CD4-positive, alpha-beta T cell treated with Interleukin-12 subunit alpha and Interleukin-12 subunit beta, for 1 hour (primary cell): ENCODE measurements at regions not wholly inside any gene's neighbourhood (a gene's known extent, or its start where the extent isn't known, plus 50 kb on each side); places are given as distances from the start of the nearest gene placed in this dataset.
"Not testable (repeated sequence)": the region's sequence is repeated elsewhere in the genome, so short reads cannot be mapped to it uniquely, and the experiment has no call there.

ENCODE experiments used
- DNase-seq: peaks from one replicate; pipeline ENCODE4 v3.0.0-alpha.2; 2020

GRCh38 chr20:47867831-47868230, 82.5 kb upstream of the SULF2 start:
- no peak for DNase-seq

- no peak for DNase-seq
These were observed 81.2 kb upstream of the SULF2 start for GRCh38 chr20:47866480-47866879.

DNA sequence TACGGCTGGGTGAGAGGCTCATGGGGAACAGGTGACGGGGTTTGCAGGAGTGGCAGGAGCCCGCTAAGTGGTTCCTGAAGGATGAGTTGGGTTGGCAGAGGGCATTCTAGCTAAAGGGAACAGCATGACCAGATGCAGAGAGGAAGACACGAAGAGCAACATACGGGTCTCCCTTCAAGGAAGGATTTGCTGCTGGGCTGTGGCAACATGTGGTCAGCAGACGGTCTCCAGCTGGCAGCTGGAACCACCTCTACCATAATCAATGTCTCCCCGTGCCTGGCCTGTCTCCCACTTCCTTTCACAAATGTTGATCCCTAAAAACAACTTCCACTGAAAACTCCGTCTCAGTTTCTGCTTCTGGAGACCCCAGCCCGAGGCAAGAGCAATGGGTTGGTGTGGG, 80.6 kb upstream of the SULF2 start:
- no peak for DNase-seq

GRCh38 chr20:47865451-47865850, 80.2 kb upstream of the SULF2 start:
- no peak for DNase-seq

- no peak for DNase-seq
These were observed 78.7 kb upstream of the SULF2 start for GRCh38 chr20:47863981-47864380.

DNA sequence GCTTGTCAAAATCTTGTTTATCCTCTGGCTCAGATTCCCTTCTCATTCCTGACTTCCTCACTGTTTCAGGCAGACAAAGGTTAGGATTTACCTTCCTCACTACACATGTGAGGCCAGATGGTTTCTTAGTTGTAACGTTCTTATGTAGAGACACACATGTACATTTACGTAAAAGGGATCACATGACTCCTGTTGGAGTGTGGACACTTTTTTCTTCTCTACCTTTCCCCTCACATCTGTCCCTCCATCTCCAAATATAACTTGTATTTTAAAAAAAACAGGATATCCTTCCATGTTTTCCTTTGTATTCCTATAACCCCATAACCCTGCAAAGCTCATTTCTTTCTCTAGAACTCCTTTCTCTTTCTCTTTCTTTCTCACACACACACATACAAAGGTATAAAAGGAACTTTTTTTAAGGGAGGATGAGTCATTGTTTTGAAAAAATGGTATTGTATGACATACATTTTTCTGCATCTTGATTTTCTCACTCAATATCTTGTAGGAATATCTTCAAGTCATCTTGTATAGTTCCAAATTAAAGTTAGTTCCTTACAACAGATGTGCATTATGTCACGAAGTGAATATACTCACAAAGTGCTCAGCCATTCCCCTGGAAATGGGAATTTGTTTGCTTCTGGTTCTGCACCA, 78.2 kb upstream of the SULF2 start:
- no peak for DNase-seq

GRCh38 chr20:47862574-47863240, 77.4 kb upstream of the SULF2 start:
- no peak for DNase-seq

- no peak for DNase-seq
These were observed 75.8 kb upstream of the SULF2 start for GRCh38 chr20:47861116-47861515.

DNA sequence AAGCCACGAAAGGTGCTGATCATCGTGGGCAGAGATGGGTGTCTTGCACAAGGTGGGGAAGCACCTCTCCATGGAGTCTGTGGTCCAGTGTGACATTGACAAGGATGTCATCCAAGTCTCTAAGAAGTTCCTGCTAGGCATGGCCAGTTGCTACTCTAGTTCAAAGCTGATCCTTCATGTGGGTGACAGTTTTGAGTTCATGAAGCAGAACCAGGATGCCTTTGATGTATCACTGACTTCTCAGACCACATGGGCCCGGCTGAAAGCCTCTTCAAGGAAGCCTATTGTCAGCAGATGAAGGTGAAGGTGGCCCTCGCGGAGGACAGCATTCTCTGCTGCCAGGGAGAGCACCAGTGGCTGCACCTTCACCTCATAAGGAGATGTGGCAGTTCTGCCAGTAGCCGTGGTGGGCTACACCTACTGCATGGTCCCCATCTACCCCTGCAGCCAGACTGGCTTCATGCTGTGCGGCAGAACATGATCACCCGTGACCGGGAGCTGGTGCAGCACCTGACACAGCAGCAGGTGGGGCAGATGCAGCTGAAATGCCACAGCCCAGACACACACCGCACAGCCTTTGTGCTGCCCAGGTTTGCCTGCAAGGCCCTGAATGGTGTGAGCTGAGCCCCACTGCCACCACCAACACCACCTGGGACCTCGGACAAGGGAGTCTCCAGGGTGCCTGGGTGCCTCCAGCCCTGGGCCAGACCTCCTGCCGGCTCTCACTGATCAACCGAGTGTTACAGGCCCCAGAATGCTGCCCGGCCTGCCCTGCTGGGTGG, 75.0 kb upstream of the SULF2 start:
- no peak for DNase-seq

DNA sequence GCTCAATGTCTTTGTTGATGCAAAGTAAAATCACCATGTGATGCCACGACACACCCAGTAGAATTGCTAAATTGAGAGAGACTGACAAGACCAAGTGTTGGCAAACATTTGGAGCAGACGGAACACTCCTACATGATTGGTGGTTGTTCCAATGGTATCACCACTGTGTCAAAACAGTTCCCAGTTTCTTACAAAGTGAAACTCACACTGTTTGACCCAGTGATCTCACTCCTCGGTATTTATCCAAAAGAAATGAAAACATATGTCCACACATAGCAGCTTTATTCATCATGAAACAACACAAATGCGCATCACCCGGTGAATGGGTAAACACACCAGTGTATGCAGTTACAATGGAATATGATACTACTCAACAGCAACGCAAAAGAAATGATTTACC, 74.0 kb upstream of the SULF2 start:
- no peak for DNase-seq

- DNase-seq, result no peak
These were observed 72.5 kb upstream of the SULF2 start for GRCh38 chr20:47857569-47858464.

DNA sequence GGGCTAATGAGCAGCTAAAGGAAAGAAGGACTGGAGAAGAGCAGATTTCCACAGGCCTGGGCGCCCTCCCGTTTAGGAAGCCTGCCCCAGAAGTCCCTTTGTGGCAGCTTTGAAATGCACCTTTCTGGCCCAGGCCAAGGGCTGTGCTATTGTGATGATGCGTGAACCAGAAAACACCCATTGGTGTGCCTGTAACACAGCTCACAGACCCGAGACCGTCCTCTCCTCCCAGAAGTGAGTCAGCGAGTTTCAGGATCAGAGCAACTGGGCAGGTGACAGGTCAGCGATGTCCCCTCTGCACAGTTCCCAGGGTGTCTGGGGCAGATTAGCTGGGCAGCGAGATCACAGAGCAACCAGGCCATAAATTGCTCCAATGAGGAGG, 71.9 kb upstream of the SULF2 start:
- DNase-seq, result no peak

- DNase-seq, result no peak
These were observed 70.5 kb upstream of the SULF2 start for GRCh38 chr20:47855799-47856198.

- DNase-seq, result no peak
These were observed 69.5 kb upstream of the SULF2 start for GRCh38 chr20:47854687-47855212.

GRCh38 chr20:47851774-47852173, 66.5 kb upstream of the SULF2 start:
- no peak for DNase-seq

- no peak for DNase-seq
These were observed 64.9 kb upstream of the SULF2 start for GRCh38 chr20:47850146-47850545.

DNA sequence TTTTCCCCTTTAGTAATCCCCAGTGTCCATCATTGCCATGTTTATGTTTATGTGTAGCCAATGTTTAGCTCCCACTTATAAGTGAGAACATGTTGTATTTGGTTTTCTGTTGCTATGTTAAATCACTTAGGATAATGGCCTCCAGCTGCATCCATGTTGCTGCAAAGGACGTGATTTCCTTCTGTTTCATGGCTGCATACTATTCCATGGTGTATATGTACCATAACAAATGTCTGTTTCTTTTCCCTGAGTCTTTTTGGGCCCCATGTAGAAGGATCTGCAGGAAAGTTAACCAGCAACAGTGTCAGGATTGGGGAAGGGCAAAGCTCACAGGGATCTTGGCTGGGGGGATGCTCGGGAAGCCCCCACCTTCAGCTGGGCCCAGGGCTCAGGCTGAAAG, 64.3 kb upstream of the SULF2 start:
- DNase-seq, result no peak

DNA sequence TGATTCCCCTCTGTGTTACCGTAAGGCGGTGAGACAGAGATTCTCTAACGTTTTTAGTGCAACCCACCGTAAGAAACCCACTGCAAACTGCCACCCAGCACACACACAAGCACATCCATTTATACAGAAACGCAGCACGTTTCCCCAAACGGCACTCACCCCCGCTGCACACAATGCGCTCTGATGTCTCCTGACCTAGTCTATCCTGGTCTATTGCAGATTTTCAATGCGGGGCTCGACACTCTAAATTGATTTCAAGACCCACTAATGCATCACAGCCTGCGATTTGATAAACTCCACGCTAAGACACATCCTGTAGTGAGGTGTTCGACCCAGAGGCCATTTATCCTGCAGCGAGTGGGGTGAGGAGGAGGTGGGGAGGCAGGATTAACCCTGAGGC, 63.7 kb upstream of the SULF2 start:
- no peak for DNase-seq

DNA sequence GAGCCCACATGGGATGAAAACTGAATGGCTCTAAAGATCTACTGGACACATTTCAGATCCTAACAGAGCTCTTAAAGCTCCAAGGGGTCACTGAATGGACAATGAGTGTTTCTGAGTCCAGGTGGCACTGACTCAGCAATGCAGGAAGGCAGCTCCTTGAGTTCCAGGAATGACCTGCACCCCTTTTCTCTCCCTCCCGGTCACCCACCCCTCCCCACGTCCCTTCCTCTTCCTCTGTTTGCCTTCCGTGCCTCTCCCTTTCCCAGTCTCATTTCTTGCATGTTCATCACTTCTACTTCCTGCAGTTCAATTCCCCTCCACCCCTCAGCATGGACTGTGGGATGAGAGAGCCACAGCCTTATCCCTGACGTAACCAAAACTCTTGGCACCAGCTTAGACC, 63.3 kb upstream of the SULF2 start:
- not testable (repeated sequence) for DNase-seq

DNA sequence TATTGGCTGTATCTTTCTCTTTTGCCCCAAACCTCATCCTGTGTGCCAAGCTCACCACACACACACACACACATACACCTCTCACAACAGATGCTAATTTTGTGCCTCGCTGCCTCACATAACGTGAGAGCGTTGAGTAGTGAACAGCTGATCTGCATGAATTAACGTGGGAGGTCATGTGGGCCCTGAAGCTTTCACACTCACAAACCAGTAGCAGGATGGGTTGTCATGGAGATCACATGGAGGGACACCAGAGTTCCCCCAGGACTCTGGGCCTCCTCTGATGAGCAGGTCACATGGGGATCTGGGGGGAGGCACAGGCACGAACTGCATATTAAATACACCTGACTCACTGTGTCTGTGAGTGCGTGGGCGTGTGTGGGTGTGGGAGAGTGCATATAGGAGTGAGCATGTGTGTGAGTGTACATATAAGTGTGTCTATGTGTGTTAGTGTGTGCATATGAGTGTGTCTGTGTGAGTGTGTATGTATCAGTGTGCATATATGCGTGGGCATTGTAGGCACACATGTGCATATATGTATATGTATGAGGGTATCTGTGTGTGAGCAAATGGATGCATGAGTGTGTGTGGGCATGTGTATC, 62.7 kb upstream of the SULF2 start:
- no peak for DNase-seq

GRCh38 chr20:47847220-47847619, 61.9 kb upstream of the SULF2 start:
- DNase-seq, result not testable (repeated sequence)

GRCh38 chr20:47846651-47847050, 61.4 kb upstream of the SULF2 start:
- not testable (repeated sequence) for DNase-seq
